Skeletal muscle satellite cell (primary cell): ENCODE measurements at regions not wholly inside any gene's neighbourhood (a gene's known extent, or its start where the extent isn't known, plus 50 kb on each side); places are given as distances from the start of the nearest gene placed in this dataset.

Experiments
- H3K27me3 ChIP-seq: 2 replicates; pipeline ENCODE4 v1.7.0; 2013; ENCODE audit warnings: low read length; ENCODE audit not compliant: control insufficient read depth, insufficient read depth
- H3K36me3 ChIP-seq: 2 replicates; pipeline ENCODE4 v1.7.0; 2013; ENCODE audit warnings: mild to moderate bottlenecking, control low read depth, low read length; ENCODE audit not compliant: insufficient read depth
- H3K4me1 ChIP-seq: 2 replicates; pipeline ENCODE4 v1.7.0; 2013; ENCODE audit warnings: low read length; ENCODE audit not compliant: control insufficient read depth, insufficient read depth
- H3K4me2 ChIP-seq: 2 replicates; pipeline ENCODE4 v1.7.0; 2013; ENCODE audit warnings: mild to moderate bottlenecking, low read length
- H3K4me3 ChIP-seq: 2 replicates; pipeline ENCODE4 v1.7.0; 2013; ENCODE audit warnings: low read length
- H3K9ac ChIP-seq: 2 replicates; pipeline ENCODE4 v1.7.0; 2013; ENCODE audit warnings: mild to moderate bottlenecking, low read depth, low read length, moderate library complexity
- H3K9me3 ChIP-seq: replicated peaks from 2 replicates; pipeline ENCODE4 v1.7.0; 2013; ENCODE audit warnings: mild to moderate bottlenecking, control low read depth, low read length

GRCh38 chr14:96666088-96666487, 131.1 kb upstream of the VRK1 start:
- H3K4me1 ChIP-seq: no peaks in the 10 kb centered on the region
- no peak overlapping the region for H3K9ac ChIP-seq
- H3K9me3 ChIP-seq: no peaks in the 10 kb centered on the region
- H3K27me3 ChIP-seq: no peaks in the 10 kb centered on the region
- H3K4me3 ChIP-seq: no peak overlapping the region
- no peaks in the 10 kb centered on the region for H3K36me3 ChIP-seq
- no peak overlapping the region for H3K4me2 ChIP-seq

- no peak overlapping the region for H3K9ac ChIP-seq
- H3K9me3 ChIP-seq: no peaks in the 10 kb centered on the region
- H3K4me1 ChIP-seq: no peaks in the 10 kb centered on the region
- no peak overlapping the region for H3K4me3 ChIP-seq
- H3K4me2 ChIP-seq: no peak overlapping the region
- H3K27me3 ChIP-seq: no peaks in the 10 kb centered on the region
- H3K36me3 ChIP-seq: no peaks in the 10 kb centered on the region
Measured at GRCh38 chr14:96670391-96670790, 126.8 kb upstream of the VRK1 start.

DNA sequence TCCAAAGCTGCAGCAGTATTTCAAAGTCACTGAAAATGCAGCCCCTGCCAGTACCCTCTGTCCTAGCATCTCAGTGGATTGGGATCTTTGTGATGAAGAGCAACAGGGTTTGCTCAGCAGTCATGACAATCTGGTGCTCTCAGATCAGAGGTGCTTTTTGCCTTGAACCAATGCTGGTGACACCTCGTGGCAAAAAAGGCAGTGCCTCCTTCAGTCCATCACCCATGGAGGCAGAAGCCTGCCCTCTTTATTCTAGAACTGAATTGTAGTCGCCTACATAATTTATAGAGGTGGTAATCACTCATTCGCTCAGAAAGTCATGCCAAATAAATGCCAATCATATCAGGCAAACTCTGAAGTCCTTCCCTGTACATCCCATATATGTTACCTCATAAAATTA, 126.0 kb upstream of the VRK1 start:
- no peaks in the 10 kb centered on the region for H3K4me1 ChIP-seq
- no peak overlapping the region for H3K4me2 ChIP-seq
- no peaks in the 10 kb centered on the region for H3K9me3 ChIP-seq
- H3K36me3 ChIP-seq: no peaks in the 10 kb centered on the region
- no peak overlapping the region for H3K9ac ChIP-seq
- no peak overlapping the region for H3K4me3 ChIP-seq
- H3K27me3 ChIP-seq: no peaks in the 10 kb centered on the region

- Histone ChIP-seq H3K4me1 (no peaks in the 10 kb centered on the region), H3K4me3 (no peak overlapping the region), H3K27me3 (no peaks in the 10 kb centered on the region), H3K9ac (no peak overlapping the region), H3K4me2 (no peak overlapping the region), H3K36me3 (no peaks in the 10 kb centered on the region), H3K9me3 (no peaks in the 10 kb centered on the region)
Measured at GRCh38 chr14:96673706-96674105, 123.5 kb upstream of the VRK1 start.

GRCh38 chr14:96674121-96674520, 123.1 kb upstream of the VRK1 start:
- no peak overlapping the region for H3K9ac ChIP-seq
- no peaks in the 10 kb centered on the region for H3K27me3 ChIP-seq
- no peak overlapping the region for H3K4me3 ChIP-seq
- H3K9me3 ChIP-seq: no peaks in the 10 kb centered on the region
- H3K4me1 ChIP-seq: no peaks in the 10 kb centered on the region
- no peaks in the 10 kb centered on the region for H3K36me3 ChIP-seq
- no peak overlapping the region for H3K4me2 ChIP-seq

GRCh38 chr14:96676166-96676565, 121.0 kb upstream of the VRK1 start:
- no peaks in the 10 kb centered on the region for H3K36me3 ChIP-seq

GRCh38 chr14:96681829-96682228, 115.4 kb upstream of the VRK1 start:
- no peaks in the 10 kb centered on the region for H3K9me3 ChIP-seq
- no peaks in the 10 kb centered on the region for H3K4me1 ChIP-seq
- H3K9ac ChIP-seq: no peak overlapping the region
- H3K36me3 ChIP-seq: no peaks in the 10 kb centered on the region
- no peak overlapping the region for H3K4me2 ChIP-seq
- H3K27me3 ChIP-seq: no peaks in the 10 kb centered on the region
- H3K4me3 ChIP-seq: no peak overlapping the region

More at GRCh38 chr14:96676166-96676565, 121.0 kb upstream of the VRK1 start:
- Histone ChIP-seq H3K27me3 (no peaks in the 10 kb centered on the region), H3K9me3 (no peaks in the 10 kb centered on the region), H3K4me1 (no peaks in the 10 kb centered on the region), H3K4me3 (no peak overlapping the region), H3K9ac (no peak overlapping the region), H3K4me2 (no peak overlapping the region)

- Histone ChIP-seq H3K27me3 (no peaks in the 10 kb centered on the region), H3K4me2 (no peak overlapping the region), H3K36me3 (no peaks in the 10 kb centered on the region), H3K9ac (no peak overlapping the region), H3K9me3 (no peaks in the 10 kb centered on the region), H3K4me3 (no peak overlapping the region), H3K4me1 (no peaks in the 10 kb centered on the region)
Measured at GRCh38 chr14:96682401-96682800, 114.8 kb upstream of the VRK1 start.

GRCh38 chr14:96683562-96684289, 113.5 kb upstream of the VRK1 start:
- Histone ChIP-seq H3K4me2 (no peak overlapping the region), H3K4me1 (no peaks in the 10 kb centered on the region), H3K4me3 (no peak overlapping the region), H3K9me3 (no peaks in the 10 kb centered on the region), H3K36me3 (no peaks in the 10 kb centered on the region), H3K9ac (no peak overlapping the region), H3K27me3 (no peaks in the 10 kb centered on the region)

GRCh38 chr14:96686126-96686525, 111.1 kb upstream of the VRK1 start:
- Histone ChIP-seq H3K4me3 (no peak overlapping the region), H3K27me3 (no peaks in the 10 kb centered on the region), H3K4me1 (no peaks in the 10 kb centered on the region), H3K36me3 (no peaks in the 10 kb centered on the region), H3K9ac (no peak overlapping the region), H3K4me2 (no peak overlapping the region), H3K9me3 (no peaks in the 10 kb centered on the region)

DNA sequence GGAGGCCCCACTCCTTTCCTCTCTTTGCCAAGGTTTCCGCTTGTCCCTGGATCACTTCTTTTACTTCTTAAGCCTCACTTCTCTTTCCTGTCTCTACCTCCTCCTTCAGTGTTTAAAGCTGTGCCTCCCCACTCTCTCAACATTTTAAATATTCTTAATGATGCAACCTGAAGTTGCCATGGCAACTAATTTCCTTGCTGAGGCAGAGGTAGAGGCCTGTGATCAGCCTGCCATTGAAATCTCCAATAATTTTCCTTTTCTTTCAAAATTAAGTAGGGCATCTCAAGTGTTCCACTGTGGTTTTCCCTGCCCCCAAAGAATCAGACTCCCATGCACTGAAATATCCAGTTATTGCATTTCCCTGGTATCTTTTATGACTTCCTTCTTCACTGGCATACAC, 108.6 kb upstream of the VRK1 start:
- Histone ChIP-seq H3K27me3 (no peaks in the 10 kb centered on the region), H3K36me3 (no peaks in the 10 kb centered on the region), H3K9me3 (no peaks in the 10 kb centered on the region), H3K9ac (no peak overlapping the region), H3K4me3 (no peak overlapping the region), H3K4me2 (no peak overlapping the region), H3K4me1 (no peaks in the 10 kb centered on the region)

- Histone ChIP-seq H3K9ac (no peak overlapping the region), H3K4me3 (no peak overlapping the region), H3K27me3 (no peaks in the 10 kb centered on the region), H3K36me3 (no peaks in the 10 kb centered on the region), H3K4me1 (no peaks in the 10 kb centered on the region), H3K9me3 (no peaks in the 10 kb centered on the region), H3K4me2 (no peak overlapping the region)
Measured at GRCh38 chr14:96690713-96691383, 106.3 kb upstream of the VRK1 start.
